ENCODE measurements at regions not wholly inside any gene's neighbourhood (a gene's known extent, or its start where the extent isn't known, plus 50 kb on each side); places are given as distances from the start of the nearest gene placed in this dataset.

DNA sequence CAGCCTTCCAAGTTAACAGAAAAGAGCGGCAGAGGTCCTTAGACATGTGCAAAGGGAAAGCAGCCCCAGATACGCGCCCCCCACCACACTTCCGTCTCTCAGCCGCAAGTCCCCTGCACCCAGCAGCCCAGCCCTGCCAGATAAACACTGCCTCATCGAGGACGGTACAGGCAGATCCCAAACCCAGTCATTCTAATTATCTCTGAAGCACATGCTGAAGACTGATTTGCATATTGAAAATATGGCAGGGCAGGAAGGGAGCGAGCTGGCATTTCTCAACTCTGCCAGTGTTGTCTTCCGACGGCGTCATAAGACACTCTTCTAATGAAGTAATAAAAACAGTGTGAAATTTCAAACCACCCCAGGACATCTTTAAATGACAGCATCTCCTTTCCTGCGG lies 122.8 kb upstream of the CDH4 start:
- Histone ChIP-seq H3K27ac (replicated peaks) (no peak overlapping the region), H3K27me3 (ENCODE audit: insufficient read depth, poor library complexity, severe bottlenecking) (peaks cover 7% of the 10 kb centered on the region), H3K4me3 (replicated peaks; ENCODE audit: insufficient read depth, low read length) (no peak overlapping the region)
- no peak for DNase-seq (ENCODE audit: low read depth in 1 of 2, low spot score in 1 of 2)
- TF ChIP-seq, protein P1, sequence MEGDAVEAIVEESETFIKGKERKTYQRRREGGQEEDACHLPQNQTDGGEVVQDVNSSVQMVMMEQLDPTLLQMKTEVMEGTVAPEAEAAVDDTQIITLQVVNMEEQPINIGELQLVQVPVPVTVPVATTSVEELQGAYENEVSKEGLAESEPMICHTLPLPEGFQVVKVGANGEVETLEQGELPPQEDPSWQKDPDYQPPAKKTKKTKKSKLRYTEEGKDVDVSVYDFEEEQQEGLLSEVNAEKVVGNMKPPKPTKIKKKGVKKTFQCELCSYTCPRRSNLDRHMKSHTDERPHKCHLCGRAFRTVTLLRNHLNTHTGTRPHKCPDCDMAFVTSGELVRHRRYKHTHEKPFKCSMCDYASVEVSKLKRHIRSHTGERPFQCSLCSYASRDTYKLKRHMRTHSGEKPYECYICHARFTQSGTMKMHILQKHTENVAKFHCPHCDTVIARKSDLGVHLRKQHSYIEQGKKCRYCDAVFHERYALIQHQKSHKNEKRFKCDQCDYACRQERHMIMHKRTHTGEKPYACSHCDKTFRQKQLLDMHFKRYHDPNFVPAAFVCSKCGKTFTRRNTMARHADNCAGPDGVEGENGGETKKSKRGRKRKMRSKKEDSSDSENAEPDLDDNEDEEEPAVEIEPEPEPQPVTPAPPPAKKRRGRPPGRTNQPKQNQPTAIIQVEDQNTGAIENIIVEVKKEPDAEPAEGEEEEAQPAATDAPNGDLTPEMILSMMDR (IDR thresholded peaks at IDR 0.05; ENCODE audit: insufficient read depth, low read length): no peak

DNA sequence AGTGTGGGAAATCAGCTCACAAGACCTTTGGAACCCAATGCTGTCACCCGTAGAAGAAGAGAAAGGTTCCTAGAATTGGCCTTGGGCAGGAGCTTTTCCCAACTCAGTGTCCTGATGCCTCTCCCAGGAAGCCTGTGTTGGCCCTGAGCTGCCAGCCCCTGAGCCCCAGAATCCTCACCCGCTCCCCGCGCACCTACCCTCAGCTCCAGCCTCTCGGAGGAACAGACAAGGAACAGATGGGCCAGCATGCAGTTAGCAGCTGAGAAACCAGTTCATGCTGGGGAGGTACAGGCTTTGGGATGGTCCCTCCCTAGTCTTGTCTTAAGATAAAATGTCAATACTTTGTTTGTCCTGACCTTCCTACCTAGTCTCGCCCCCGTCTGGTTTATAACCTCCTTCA lies 121.9 kb upstream of the CDH4 start:
- H3K4me3 ChIP-seq (replicated peaks; ENCODE audit: insufficient read depth, low read length): no peak overlapping the region
- H3K27me3 ChIP-seq (ENCODE audit: insufficient read depth, poor library complexity, severe bottlenecking): peaks cover 7% of the 10 kb centered on the region
- no peak for DNase-seq (ENCODE audit: low read depth in 1 of 2, low spot score in 1 of 2)
- TF ChIP-seq GABPA (IDR thresholded peaks at IDR 0.05; ENCODE audit: low read depth) (no peak), POLR2AphosphoS5 (IDR thresholded peaks at IDR 0.05; ENCODE audit: low read depth) (no peak), SPI1 (IDR thresholded peaks at IDR 0.05; ENCODE audit: borderline replicate concordance, low read depth) (no peak)
- TF ChIP-seq, protein P1 (IDR thresholded peaks at IDR 0.05; ENCODE audit: insufficient read depth, low read length): no peak
- TF ChIP-seq, protein P2, sequence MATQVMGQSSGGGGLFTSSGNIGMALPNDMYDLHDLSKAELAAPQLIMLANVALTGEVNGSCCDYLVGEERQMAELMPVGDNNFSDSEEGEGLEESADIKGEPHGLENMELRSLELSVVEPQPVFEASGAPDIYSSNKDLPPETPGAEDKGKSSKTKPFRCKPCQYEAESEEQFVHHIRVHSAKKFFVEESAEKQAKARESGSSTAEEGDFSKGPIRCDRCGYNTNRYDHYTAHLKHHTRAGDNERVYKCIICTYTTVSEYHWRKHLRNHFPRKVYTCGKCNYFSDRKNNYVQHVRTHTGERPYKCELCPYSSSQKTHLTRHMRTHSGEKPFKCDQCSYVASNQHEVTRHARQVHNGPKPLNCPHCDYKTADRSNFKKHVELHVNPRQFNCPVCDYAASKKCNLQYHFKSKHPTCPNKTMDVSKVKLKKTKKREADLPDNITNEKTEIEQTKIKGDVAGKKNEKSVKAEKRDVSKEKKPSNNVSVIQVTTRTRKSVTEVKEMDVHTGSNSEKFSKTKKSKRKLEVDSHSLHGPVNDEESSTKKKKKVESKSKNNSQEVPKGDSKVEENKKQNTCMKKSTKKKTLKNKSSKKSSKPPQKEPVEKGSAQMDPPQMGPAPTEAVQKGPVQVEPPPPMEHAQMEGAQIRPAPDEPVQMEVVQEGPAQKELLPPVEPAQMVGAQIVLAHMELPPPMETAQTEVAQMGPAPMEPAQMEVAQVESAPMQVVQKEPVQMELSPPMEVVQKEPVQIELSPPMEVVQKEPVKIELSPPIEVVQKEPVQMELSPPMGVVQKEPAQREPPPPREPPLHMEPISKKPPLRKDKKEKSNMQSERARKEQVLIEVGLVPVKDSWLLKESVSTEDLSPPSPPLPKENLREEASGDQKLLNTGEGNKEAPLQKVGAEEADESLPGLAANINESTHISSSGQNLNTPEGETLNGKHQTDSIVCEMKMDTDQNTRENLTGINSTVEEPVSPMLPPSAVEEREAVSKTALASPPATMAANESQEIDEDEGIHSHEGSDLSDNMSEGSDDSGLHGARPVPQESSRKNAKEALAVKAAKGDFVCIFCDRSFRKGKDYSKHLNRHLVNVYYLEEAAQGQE (IDR thresholded peaks at IDR 0.05; ENCODE audit: insufficient replicate concordance, low read depth): no peak
- H3K27ac ChIP-seq (replicated peaks): no peak overlapping the region

DNA sequence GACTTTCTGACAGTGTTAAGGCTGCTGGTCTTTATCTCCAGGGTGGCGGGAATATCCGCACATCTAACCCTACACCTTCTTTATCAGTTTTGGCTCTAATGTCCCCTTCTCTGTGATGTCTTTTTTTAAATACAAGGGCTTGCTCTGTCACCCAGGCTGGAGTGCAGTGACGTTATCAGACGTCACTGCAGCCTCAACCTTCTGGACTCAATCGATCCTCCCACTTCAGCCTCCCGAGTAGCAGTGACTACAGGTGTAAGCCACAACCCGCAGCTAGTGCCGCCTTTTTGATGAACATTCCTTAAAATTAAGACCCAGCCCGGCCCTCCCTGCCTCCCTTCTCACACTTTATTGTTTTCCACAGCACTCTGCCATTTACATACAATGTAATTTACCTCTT lies 120.1 kb upstream of the CDH4 start:
- Histone ChIP-seq H3K27ac (replicated peaks) (no peak overlapping the region), H3K4me3 (replicated peaks; ENCODE audit: insufficient read depth, low read length) (no peak overlapping the region), H3K27me3 (ENCODE audit: insufficient read depth, poor library complexity, severe bottlenecking) (peaks cover 7% of the 10 kb centered on the region)
- no peak for TF ChIP-seq GABPA (IDR thresholded peaks at IDR 0.05; ENCODE audit: low read depth)
- TF ChIP-seq, protein P1 (IDR thresholded peaks at IDR 0.05; ENCODE audit: insufficient read depth, low read length): no peak
- TF ChIP-seq POLR2AphosphoS5 (IDR thresholded peaks at IDR 0.05; ENCODE audit: low read depth): no peak
- TF ChIP-seq SPI1 (IDR thresholded peaks at IDR 0.05; ENCODE audit: borderline replicate concordance, low read depth): no peak
- TF ChIP-seq, protein P2 (IDR thresholded peaks at IDR 0.05; ENCODE audit: insufficient replicate concordance, low read depth): no peak
- DNase-seq (ENCODE audit: low read depth in 1 of 2, low spot score in 1 of 2): no peak

DNA sequence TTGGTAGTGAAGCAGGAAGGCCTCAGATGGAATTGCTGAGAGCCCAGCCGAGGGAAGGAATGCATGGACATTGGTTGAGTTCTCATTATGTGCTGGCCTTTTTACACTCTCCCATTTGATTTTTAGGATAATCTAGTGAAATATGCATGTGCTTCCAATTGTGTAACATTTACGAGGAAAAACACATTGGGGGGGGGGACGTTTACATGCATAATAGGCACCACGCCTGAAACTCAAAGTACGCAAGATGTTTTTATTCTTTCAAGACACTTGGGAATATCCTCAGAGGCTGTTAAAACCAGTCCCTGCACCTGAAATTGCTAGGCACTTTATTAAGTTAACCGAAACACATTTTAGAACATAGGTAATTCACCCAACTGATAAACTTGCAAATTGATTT lies 118.5 kb upstream of the CDH4 start:
- TF ChIP-seq POLR2AphosphoS5 (IDR thresholded peaks at IDR 0.05; ENCODE audit: low read depth) (no peak), GABPA (IDR thresholded peaks at IDR 0.05; ENCODE audit: low read depth) (no peak), SPI1 (IDR thresholded peaks at IDR 0.05; ENCODE audit: borderline replicate concordance, low read depth) (no peak)
- TF ChIP-seq, protein P2 (IDR thresholded peaks at IDR 0.05; ENCODE audit: insufficient replicate concordance, low read depth): no peak
- TF ChIP-seq, protein P1 (IDR thresholded peaks at IDR 0.05; ENCODE audit: insufficient read depth, low read length): no peak
- H3K27me3 ChIP-seq (ENCODE audit: insufficient read depth, poor library complexity, severe bottlenecking): peaks cover 7% of the 10 kb centered on the region
- DNase-seq (ENCODE audit: low read depth in 1 of 2, low spot score in 1 of 2): no peak
- no peak overlapping the region for H3K4me3 ChIP-seq (replicated peaks; ENCODE audit: insufficient read depth, low read length)
- H3K27ac ChIP-seq (replicated peaks): no peak overlapping the region

All from HL-60 (cell line).